IMR-90 (cell line): ENCODE measurements at regions not wholly inside any gene's neighbourhood (a gene's known extent, or its start where the extent isn't known, plus 50 kb on each side); places are given as distances from the start of the nearest gene placed in this dataset.

Source experiments
- ATAC-seq: fragments of 200-7000 bp; cut with Tn5 transposase; 2 replicates; pipeline ENCODE4 v1.9.1; 2020; ENCODE audit warnings: low read depth, mild to moderate bottlenecking, moderate library complexity
- BruUV-seq: library from RNA; stranded (reverse); fragments of 400-500 nt; replicated peaks from 2 replicates; lab custom pipeline; 2021; lab: Mats Ljungman, UMichigan
- CTCF ChIA-PET: fragments of 300-600 bp; formaldehyde crosslinking; extraction: SDS; loops from one replicate; lab custom pipeline; 2021; ENCODE audit warnings: antibody characterized with exemption; lab: Yijun Ruan, JAX
- POLR2A ChIA-PET: fragments of 300-600 bp; sonication (Branson Sonifier 250); formaldehyde crosslinking; loops from one replicate; lab custom pipeline; 2022; ENCODE audit warnings: antibody characterized with exemption; ENCODE audit not compliant: unreplicated experiment; lab: Charles Lee
- DNase-seq: peaks from one replicate; pipeline ENCODE4 v3.0.0; 2013
- H2AFZ ChIP-seq: replicated peaks from 2 replicates; pipeline ENCODE3; 2013; ENCODE audit warnings: low read length, mild to moderate bottlenecking; ENCODE audit not compliant: poor library complexity
- H2AK5ac ChIP-seq: 2 replicates; pipeline ENCODE4 v1.6.1; 2013; ENCODE audit warnings: low read depth, low read length, inconsistent platforms
- H2AK9ac ChIP-seq: replicated peaks from 2 replicates; pipeline ENCODE3; 2013; ENCODE audit warnings: mild to moderate bottlenecking, low read depth, low read length, moderate library complexity; ENCODE audit not compliant: poor library complexity
- H2BK120ac ChIP-seq: 2 replicates; pipeline ENCODE4 v1.6.1; 2013; ENCODE audit warnings: low read depth, low read length, inconsistent platforms
- H2BK15ac ChIP-seq: 3 replicates; pipeline ENCODE4 v1.6.1; 2013; ENCODE audit warnings: low read depth, low read length, inconsistent platforms
- H2BK20ac ChIP-seq: 2 replicates; pipeline ENCODE4 v1.6.1; 2013; ENCODE audit warnings: low read depth, mild to moderate bottlenecking, inconsistent platforms, low read length, moderate library complexity
- H2BK5ac ChIP-seq: 2 replicates; pipeline ENCODE4 v1.6.1; 2013; ENCODE audit warnings: mild to moderate bottlenecking, low read depth, low read length, inconsistent platforms; ENCODE audit not compliant: poor library complexity, severe bottlenecking
- H3K14ac ChIP-seq: replicated peaks from 2 replicates; pipeline ENCODE4 v1.6.1; 2013; ENCODE audit warnings: low read depth, low read length, inconsistent platforms
- H3K18ac ChIP-seq: 2 replicates; pipeline ENCODE4 v1.6.1; 2013; ENCODE audit warnings: low read depth, low read length, control low read depth
- H3K23ac ChIP-seq: 2 replicates; pipeline ENCODE4 v1.6.1; 2013; ENCODE audit warnings: low read depth, low read length, inconsistent platforms
- H3K27ac ChIP-seq: 2 replicates; pipeline ENCODE4 v1.5.1; 2013; ENCODE audit warnings: mild to moderate bottlenecking, control low read depth, low read length; ENCODE audit not compliant: insufficient read depth
- H3K27me3 ChIP-seq: 2 replicates; pipeline ENCODE4 v1.6.1; 2013; ENCODE audit warnings: low read length; ENCODE audit not compliant: control insufficient read depth, insufficient read depth
- H3K36me3 ChIP-seq: 2 replicates; pipeline ENCODE4 v1.6.1; 2013; ENCODE audit warnings: low read length, mixed read lengths; ENCODE audit not compliant: control insufficient read depth, insufficient read depth
- H3K4ac ChIP-seq: 2 replicates; pipeline ENCODE4 v1.6.1; 2013; ENCODE audit warnings: low read depth, low read length, inconsistent platforms
- H3K4me1 ChIP-seq: 2 replicates; pipeline ENCODE4 v1.6.1; 2013; ENCODE audit warnings: low read length, mixed read lengths; ENCODE audit not compliant: control insufficient read depth, insufficient read depth
- H3K4me2 ChIP-seq: 2 replicates; pipeline ENCODE4 v1.6.1; 2013; ENCODE audit warnings: low read depth, mild to moderate bottlenecking, control low read depth, low read length, moderate library complexity
- H3K4me3 ChIP-seq: 2 replicates; pipeline ENCODE4 v1.5.1; 2013; ENCODE audit warnings: low read depth, mild to moderate bottlenecking, control low read depth, low read length, moderate library complexity; ENCODE audit not compliant: insufficient read depth
- H3K56ac ChIP-seq: 2 replicates; pipeline ENCODE4 v1.6.1; 2013; ENCODE audit warnings: low read length, inconsistent platforms; ENCODE audit not compliant: insufficient read depth; ENCODE audit errors: extremely low read depth
- H3K79me1 ChIP-seq, 2 experiments: 2 replicates each; pipeline ENCODE4 v1.6.1; 2013; ENCODE audit warnings: low read length in 2 of 2, inconsistent platforms in 1 of 2, low read depth in 1 of 2
- H3K9ac ChIP-seq: 2 replicates; pipeline ENCODE4 v1.6.1; 2013; ENCODE audit warnings: low read depth, low read length, control low read depth
- H3K9me1 ChIP-seq: 2 replicates; pipeline ENCODE4 v1.6.1; 2013; ENCODE audit warnings: low read length, inconsistent platforms; ENCODE audit not compliant: insufficient read depth
- H3K9me3 ChIP-seq: 2 replicates; pipeline ENCODE4 v1.6.1; 2013; ENCODE audit warnings: low read length; ENCODE audit not compliant: control insufficient read depth, insufficient read depth
- H4K20me1 ChIP-seq: 2 replicates; pipeline ENCODE4 v1.6.1; 2013; ENCODE audit warnings: low read length, inconsistent platforms; ENCODE audit not compliant: insufficient read depth
- H4K5ac ChIP-seq: 2 replicates; pipeline ENCODE4 v1.6.1; 2013; ENCODE audit warnings: mild to moderate bottlenecking, low read depth, low read length, control low read depth
- H4K8ac ChIP-seq, 2 experiments: 2 replicates each; pipeline ENCODE4 v1.6.1; 2013; ENCODE audit warnings: low read depth in 2 of 2, low read length in 2 of 2, control low read depth in 1 of 2, inconsistent platforms in 1 of 2
- H4K91ac ChIP-seq: 2 replicates; pipeline ENCODE4 v1.6.1; 2013; ENCODE audit warnings: low read depth, low read length, inconsistent platforms; ENCODE audit not compliant: insufficient read depth
- CEBPB ChIP-seq: IDR thresholded peaks from 2 replicates; pipeline ENCODE4 v1.6.1; 2012; ENCODE audit warnings: low read depth, low read length, improper control_type of control experiment
- MAZ ChIP-seq: IDR thresholded peaks from 2 replicates; pipeline ENCODE4 v1.6.1; 2012; ENCODE audit warnings: low read depth, mild to moderate bottlenecking, low read length, improper control_type of control experiment, moderate library complexity, borderline replicate concordance
- RCOR1 ChIP-seq: IDR thresholded peaks from 2 replicates; pipeline ENCODE4 v1.6.1; 2012; ENCODE audit warnings: mild to moderate bottlenecking, low read length, improper control_type of control experiment; ENCODE audit not compliant: insufficient replicate concordance
- WGBS, 2 experiments: methylation state at CpG; one replicate each; pipeline versions ENCODE4 v1.1.5 to v1.1.7; 2013; ENCODE audit warnings: missing lambda C conversion rate in 2 of 2; ENCODE audit not compliant: insufficient read length in 1 of 2; ENCODE audit errors: extremely low coverage in 2 of 2; 5-methylcytosine and 5-hydroxymethylcytosine counted together
- dilution Hi-C: fragments of 300-500 bp; cut with HindIII; formaldehyde crosslinking; loops from one replicate; pipeline ENCODE4 v1.14.3; 2018; ENCODE audit warnings: low sequenced_read_pairs; ENCODE audit not compliant: unreplicated experiment
- in situ Hi-C: fragments of 300-500 bp; cut with MboI; formaldehyde crosslinking; loops from 3 replicates; pipeline ENCODE4 v1.14.3; 2019; ENCODE audit warnings: low sequenced_read_pairs, inconsistent platforms, mixed read lengths
- intact Hi-C: fragments of 100-400 bp; cut with micrococcal nuclease; formaldehyde crosslinking; loops from 2 replicates; pipeline ENCODE4 v1.10.0; 2022

GRCh38 chr5:2191972-2192371 lies 309.2 kb upstream of the IRX4 start:
- TF ChIP-seq MAZ, result no peak
- no peak for TF ChIP-seq RCOR1
- no peak for TF ChIP-seq CEBPB
- BruUV-seq, result no TSS peak
- Histone ChIP-seq H4K20me1 (no peaks in the 10 kb centered on the region), H2AK9ac (no peak overlapping the region), H2AK5ac (no peak overlapping the region), H3K4ac (no peak overlapping the region), H3K56ac (no peak overlapping the region), H4K5ac (no peak overlapping the region), H3K9ac (no peak overlapping the region), H2AFZ (no peak overlapping the region), H3K23ac (no peak overlapping the region), H3K4me3 (no peak overlapping the region), H3K14ac (no peak overlapping the region), H3K27me3 (no peaks in the 10 kb centered on the region), H3K9me3 (peaks cover 31% of the 10 kb centered on the region), H3K9me1 (no peaks in the 10 kb centered on the region), H2BK120ac (no peak overlapping the region), H3K36me3 (no peaks in the 10 kb centered on the region), H2BK20ac (no peak overlapping the region), H2BK15ac (no peak overlapping the region), H3K27ac (no peak overlapping the region), H3K4me2 (no peak overlapping the region), H3K18ac (no peak overlapping the region), H4K91ac (no peak overlapping the region), H2BK5ac (no peak overlapping the region), H3K4me1 (no peaks in the 10 kb centered on the region), H3K79me1 (no peaks in the 10 kb centered on the region), H4K8ac (no peak overlapping the region)
- ChIA-PET POLR2A (no interaction called here), CTCF (no interaction called here)
- dilution Hi-C loops (no loop called here), intact Hi-C loops (no loop called here), in situ Hi-C loops (no loop called here)
- no peak for DNase-seq
- WGBS, 2 experiments, result 44% methylated on average over 5 of the region's 6 CpGs; no CpG with 5 or more reads in 1 of the 2 experiments
- ATAC-seq, result no peak
